CD4-positive, CD25-positive, alpha-beta regulatory T cell (primary cell): ENCODE measurements at regions not wholly inside any gene's neighbourhood (a gene's known extent, or its start where the extent isn't known, plus 50 kb on each side); places are given as distances from the start of the nearest gene placed in this dataset.
"Not testable (repeated sequence)": the region's sequence is repeated elsewhere in the genome, so short reads cannot be mapped to it uniquely, and the experiment has no call there.

Experiments
- ATAC-seq, 2 donors: fragments of 150-1000 bp; cut with Tn5 transposase; one replicate each; pipeline ENCODE4 v1.10.0; 2021; ENCODE audit warnings: low read depth in 2 of 2, moderate number of reproducible peaks in 2 of 2, moderate library complexity in 1 of 2
- DNase-seq, 3 donors: peaks; one replicate each; pipeline versions ENCODE4 v3.0.0 to v3.0.0-alpha.2; 2012 to 2022; ENCODE audit warnings: mixed read lengths in 1 of 3
- H3K27ac ChIP-seq: one replicate; pipeline ENCODE4 v1.7.0; 2013; ENCODE audit warnings: mild to moderate bottlenecking, low read length; ENCODE audit not compliant: insufficient read depth, poor library complexity, severe bottlenecking
- H3K27me3 ChIP-seq: one replicate; pipeline ENCODE4 v1.7.0; 2013; ENCODE audit warnings: low read length; ENCODE audit not compliant: control insufficient read depth, insufficient read depth
- H3K36me3 ChIP-seq: one replicate; pipeline ENCODE4 v1.7.0; 2013; ENCODE audit warnings: mild to moderate bottlenecking, low read length, moderate library complexity; ENCODE audit not compliant: control insufficient read depth, insufficient read depth
- H3K4me1 ChIP-seq: 2 replicates; pipeline ENCODE4 v1.7.0; 2013; ENCODE audit warnings: mild to moderate bottlenecking, low read length; ENCODE audit not compliant: insufficient read depth, control insufficient read depth, poor library complexity, severe bottlenecking
- H3K4me3 ChIP-seq: one replicate; pipeline ENCODE4 v1.7.0; 2013; ENCODE audit warnings: low read depth, mild to moderate bottlenecking, low read length, moderate library complexity
- H3K9me3 ChIP-seq, 2 experiments: 1 replicate in 1 of 2; 2 replicates in 1 of 2; pipeline ENCODE4 v1.7.0; 2013; ENCODE audit warnings: low read length in 2 of 2, mild to moderate bottlenecking in 1 of 2, moderate library complexity in 1 of 2; ENCODE audit not compliant: control insufficient read depth in 2 of 2
- H3K27ac Mint-ChIP-seq, 3 donors: one replicate each; pipeline ENCODE4 v1.8.0; 2020 to 2022; ENCODE audit warnings: mild to moderate bottlenecking in 3 of 3, mixed read lengths in 3 of 3, moderate library complexity in 2 of 3
- H3K27me3 Mint-ChIP-seq: one replicate; pipeline ENCODE4 v1.8.0; 2022; ENCODE audit warnings: mild to moderate bottlenecking, mixed read lengths
- H3K36me3 Mint-ChIP-seq: one replicate; pipeline ENCODE4 v1.8.0; 2020; ENCODE audit warnings: mixed read lengths
- H3K4me1 Mint-ChIP-seq, 4 donors: one replicate each; pipeline ENCODE4 v1.8.0; 2020 to 2022; ENCODE audit warnings: mixed read lengths in 4 of 4, mild to moderate bottlenecking in 1 of 4
- H3K4me3 Mint-ChIP-seq, 4 donors: one replicate each; pipeline ENCODE4 v1.8.0; 2020 to 2022; ENCODE audit warnings: mild to moderate bottlenecking in 4 of 4, mixed read lengths in 4 of 4, moderate library complexity in 3 of 4
- H3K9me3 Mint-ChIP-seq, 7 donors: one replicate each; pipeline ENCODE4 v1.8.0; 2020 to 2022; ENCODE audit warnings: mixed read lengths in 7 of 7, mild to moderate bottlenecking in 3 of 7, moderate library complexity in 2 of 7

DNA sequence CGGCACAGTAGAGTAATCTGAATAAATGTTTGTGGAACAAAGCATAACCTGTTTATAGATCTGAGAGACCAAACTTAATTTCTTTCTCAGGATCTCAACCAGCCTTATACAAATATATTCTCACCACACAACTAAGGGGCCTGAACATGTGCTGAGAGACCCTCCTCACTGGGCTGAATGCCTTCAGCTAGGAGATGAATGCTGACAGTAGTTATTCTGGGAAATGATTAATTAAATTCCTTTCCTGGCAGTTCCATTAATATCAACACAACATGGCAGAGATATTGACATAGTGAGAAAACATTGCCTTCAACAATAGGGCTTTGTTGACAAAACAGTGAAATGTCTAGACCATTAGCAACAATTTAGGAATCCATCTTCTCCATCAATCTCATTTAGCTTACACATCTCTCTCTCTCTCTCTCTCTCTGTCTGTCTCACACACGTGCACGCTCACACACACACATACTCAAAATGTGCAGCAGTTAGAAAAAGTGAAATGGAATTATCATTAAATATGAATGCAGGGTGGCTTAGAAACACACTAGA lies 780.8 kb upstream of the CDH8 start:
- no peaks in the 10 kb centered on the region for H3K27me3 ChIP-seq

DNA sequence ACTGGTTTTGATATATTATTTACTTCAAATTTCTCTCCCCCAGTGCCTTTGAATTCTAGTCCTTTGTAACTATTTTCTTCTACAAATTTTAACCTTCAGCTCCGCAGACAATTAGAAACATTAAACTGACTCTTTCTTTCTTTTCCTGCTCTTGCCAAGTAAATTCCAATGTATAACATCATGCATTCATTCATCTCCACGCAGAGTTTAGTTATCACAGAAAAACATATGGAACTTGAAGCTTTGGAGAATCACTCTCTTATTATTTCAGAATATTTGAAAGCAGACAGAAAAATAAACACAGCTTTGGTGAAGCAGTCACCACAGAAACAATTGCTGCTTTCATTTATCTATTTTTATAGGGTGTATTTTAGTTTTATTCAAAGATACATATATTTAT lies 778.7 kb upstream of the CDH8 start:
- ATAC-seq (no peak), DNase-seq (no peak)
- Histone ChIP-seq H3K4me3 (no peak overlapping the region), H3K9me3 (peaks cover 0 to 2% of the 10 kb centered on the region in 2 experiments), H3K4me1 (no peaks in the 10 kb centered on the region), H3K27ac (no peak overlapping the region), H3K36me3 (no peaks in the 10 kb centered on the region), H3K27me3 (no peaks in the 10 kb centered on the region)
- H3K4me3 Mint-ChIP-seq = no peak overlapping the region
- no peaks in the 10 kb centered on the region for H3K4me1 Mint-ChIP-seq
- H3K27me3 Mint-ChIP-seq = no peaks in the 10 kb centered on the region
- no peak overlapping the region for H3K27ac Mint-ChIP-seq
- no peaks in the 10 kb centered on the region for H3K36me3 Mint-ChIP-seq
- peaks cover 2 to 52% (median 11%) of the 10 kb centered on the region in 7 donors for H3K9me3 Mint-ChIP-seq

More for the DNA sequence above, 780.8 kb upstream of the CDH8 start:
- Histone ChIP-seq H3K4me3 (no peak overlapping the region), H3K9me3 (peaks cover 5 to 18% of the 10 kb centered on the region in 2 experiments), H3K27ac (no peak overlapping the region), H3K4me1 (no peaks in the 10 kb centered on the region), H3K36me3 (no peaks in the 10 kb centered on the region)
- Mint-ChIP-seq H3K27me3 (no peaks in the 10 kb centered on the region), H3K4me1 (no peaks in the 10 kb centered on the region), H3K4me3 (no peak overlapping the region), H3K9me3 (peaks cover 2 to 51% (median 11%) of the 10 kb centered on the region in 7 donors), H3K27ac (no peak overlapping the region), H3K36me3 (no peaks in the 10 kb centered on the region)
- ATAC-seq (no peak), DNase-seq (no peak)

- Histone ChIP-seq H3K4me1 (no peaks in the 10 kb centered on the region), H3K4me3 (no peak overlapping the region), H3K27ac (no peak overlapping the region), H3K9me3 (peaks cover 2 to 5% of the 10 kb centered on the region in 2 experiments), H3K27me3 (no peaks in the 10 kb centered on the region), H3K36me3 (no peaks in the 10 kb centered on the region)
- no peaks in the 10 kb centered on the region for H3K4me1 Mint-ChIP-seq
- no peak overlapping the region for H3K27ac Mint-ChIP-seq
- ATAC-seq (no peak), DNase-seq (no peak)
- no peaks in the 10 kb centered on the region for H3K27me3 Mint-ChIP-seq
- H3K36me3 Mint-ChIP-seq = no peaks in the 10 kb centered on the region
- H3K4me3 Mint-ChIP-seq = no peak overlapping the region
- H3K9me3 Mint-ChIP-seq = peaks cover 0 to 22% (median 7%) of the 10 kb centered on the region in 7 donors
These were observed 769.1 kb upstream of the CDH8 start for GRCh38 chr16:62805221-62805857.

DNA sequence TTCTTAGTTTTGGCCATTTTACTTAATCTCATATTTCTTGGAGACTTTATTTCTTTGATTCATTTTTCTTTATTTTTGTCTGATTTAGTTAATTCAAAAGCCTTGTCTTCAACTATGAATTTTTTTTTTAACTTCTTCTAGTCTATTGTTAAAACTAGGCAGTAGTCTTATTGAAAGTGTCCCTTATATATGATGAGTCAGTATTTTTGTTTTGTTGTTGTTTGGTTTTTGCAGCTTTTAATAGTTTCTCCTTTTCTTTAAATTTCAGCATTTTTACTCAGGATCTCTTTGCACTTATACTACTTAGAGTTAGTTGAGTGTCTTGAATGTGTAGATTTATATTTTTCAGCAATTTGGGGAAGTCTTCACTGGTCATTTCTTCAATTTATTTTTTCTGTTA lies 758.5 kb upstream of the CDH8 start:
- DNase-seq (no peak), ATAC-seq (no peak)
- H3K4me1 ChIP-seq = no peaks in the 10 kb centered on the region
- H3K4me1 Mint-ChIP-seq = no peaks in the 10 kb centered on the region
- peaks cover 3% of the 10 kb centered on the region for H3K36me3 Mint-ChIP-seq
- peaks cover 0 to 17% of the 10 kb centered on the region in 2 experiments for H3K9me3 ChIP-seq
- H3K36me3 ChIP-seq = no peaks in the 10 kb centered on the region
- no peaks in the 10 kb centered on the region for H3K27me3 Mint-ChIP-seq
- H3K27ac Mint-ChIP-seq = no peak overlapping the region
- H3K4me3 ChIP-seq = no peak overlapping the region
- peaks cover 4 to 46% (median 15%) of the 10 kb centered on the region in 7 donors for H3K9me3 Mint-ChIP-seq
- H3K4me3 Mint-ChIP-seq = no peak overlapping the region
- H3K27ac ChIP-seq = no peak overlapping the region
- H3K27me3 ChIP-seq = no peaks in the 10 kb centered on the region

GRCh38 chr16:62780081-62780480 lies 743.8 kb upstream of the CDH8 start:
- H3K9me3 Mint-ChIP-seq = peaks cover 5 to 32% (median 8%) of the 10 kb centered on the region in 7 donors
- H3K4me1 Mint-ChIP-seq, ATAC-seq, H3K27me3 ChIP-seq, H3K4me1 ChIP-seq, H3K36me3 Mint-ChIP-seq, H3K4me3 ChIP-seq, H3K27ac Mint-ChIP-seq, H3K4me3 Mint-ChIP-seq, DNase-seq, H3K27me3 Mint-ChIP-seq, H3K27ac ChIP-seq, H3K36me3 ChIP-seq, H3K9me3 ChIP-seq: not testable (repeated sequence)

DNA sequence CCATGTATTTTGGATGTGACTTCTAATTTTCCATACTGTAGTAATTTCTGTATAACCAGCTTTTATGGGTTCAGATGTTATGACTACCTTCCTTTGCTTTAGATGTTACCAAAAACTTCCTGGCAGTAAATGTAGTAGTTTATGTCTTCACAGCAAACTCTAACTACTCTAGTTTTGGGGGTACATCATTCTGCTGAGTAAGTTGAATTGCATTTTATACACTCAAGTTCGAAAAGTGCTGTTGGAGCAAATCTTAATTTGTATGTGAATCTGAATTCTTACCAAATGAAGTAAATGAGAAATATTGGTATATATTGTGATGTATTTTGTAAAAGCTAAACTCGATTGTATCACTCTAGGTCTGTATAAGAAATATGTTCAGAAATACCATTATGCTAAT lies 728.3 kb upstream of the CDH8 start:
- no peaks in the 10 kb centered on the region for H3K4me1 Mint-ChIP-seq

DNA sequence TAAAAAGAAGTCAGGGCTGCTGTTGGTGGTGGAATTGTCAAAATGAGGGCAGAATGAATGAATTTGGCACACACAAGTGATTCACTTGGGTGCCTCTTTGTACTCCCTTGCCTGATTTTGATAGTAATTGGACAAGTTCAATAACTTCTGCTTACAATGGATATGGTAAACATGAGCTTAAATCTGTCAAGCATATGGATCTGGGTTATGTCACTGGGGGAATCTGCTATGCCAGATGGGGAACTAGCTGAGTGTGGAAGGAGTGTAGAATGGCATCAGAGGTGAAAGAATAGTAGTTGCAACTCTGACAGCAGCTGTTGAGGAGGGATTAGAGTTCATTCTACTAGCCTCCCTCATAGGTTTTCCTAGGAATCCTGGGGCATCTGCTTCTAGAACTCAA lies 724.2 kb upstream of the CDH8 start:
- no peak for ATAC-seq
- H3K9me3 ChIP-seq = peaks cover 8 to 9% of the 10 kb centered on the region in 2 experiments
- H3K36me3 ChIP-seq = no peaks in the 10 kb centered on the region
- no peaks in the 10 kb centered on the region for H3K4me1 Mint-ChIP-seq
- H3K27ac ChIP-seq = no peak overlapping the region
- no peak overlapping the region for H3K27ac Mint-ChIP-seq
- no peak for DNase-seq
- H3K27me3 Mint-ChIP-seq = no peaks in the 10 kb centered on the region
- H3K9me3 Mint-ChIP-seq = peaks cover 0 to 28% (median 9%) of the 10 kb centered on the region in 7 donors
- no peaks in the 10 kb centered on the region for H3K36me3 Mint-ChIP-seq
- H3K4me1 ChIP-seq = no peaks in the 10 kb centered on the region
- no peak overlapping the region for H3K4me3 Mint-ChIP-seq
- no peaks in the 10 kb centered on the region for H3K27me3 ChIP-seq
- no peak overlapping the region for H3K4me3 ChIP-seq

More for the DNA sequence above, 728.3 kb upstream of the CDH8 start:
- Histone ChIP-seq H3K27ac (no peak overlapping the region), H3K36me3 (no peaks in the 10 kb centered on the region), H3K4me3 (no peak overlapping the region), H3K9me3 (peaks cover 0 to 12% of the 10 kb centered on the region in 2 experiments), H3K27me3 (no peaks in the 10 kb centered on the region), H3K4me1 (no peaks in the 10 kb centered on the region)
- H3K36me3 Mint-ChIP-seq = no peaks in the 10 kb centered on the region
- ATAC-seq (no peak), DNase-seq (no peak)
- no peaks in the 10 kb centered on the region for H3K27me3 Mint-ChIP-seq
- H3K27ac Mint-ChIP-seq = no peak overlapping the region
- no peak overlapping the region for H3K4me3 Mint-ChIP-seq
- H3K9me3 Mint-ChIP-seq = peaks cover 4 to 39% (median 12%) of the 10 kb centered on the region in 7 donors

DNA sequence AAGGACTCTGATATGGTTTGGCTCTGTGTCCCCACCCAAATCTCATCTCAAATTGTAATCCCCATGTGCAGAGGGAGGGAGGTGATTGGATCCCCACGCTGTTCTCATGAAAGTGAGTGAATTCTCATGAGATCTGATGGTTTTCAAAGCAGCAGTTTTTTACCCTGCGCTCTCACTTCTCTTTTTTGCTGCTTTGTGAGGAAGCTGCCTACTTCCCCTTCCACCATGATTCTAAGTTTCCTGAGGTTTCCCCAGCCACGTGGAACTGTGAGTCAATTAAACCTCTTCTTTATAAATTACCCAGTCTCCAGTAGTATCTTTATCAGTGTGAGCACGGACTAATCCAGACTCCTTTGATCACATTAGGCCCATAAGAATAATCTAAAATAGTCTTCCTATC lies 719.7 kb upstream of the CDH8 start:
- Histone ChIP-seq H3K9me3 (peaks cover 0 to 12% of the 10 kb centered on the region in 2 experiments), H3K4me1 (no peaks in the 10 kb centered on the region), H3K36me3 (no peaks in the 10 kb centered on the region), H3K27ac (no peak overlapping the region), H3K27me3 (no peaks in the 10 kb centered on the region), H3K4me3 (no peak overlapping the region)
- H3K36me3 Mint-ChIP-seq = no peaks in the 10 kb centered on the region
- H3K4me3 Mint-ChIP-seq = no peak overlapping the region
- DNase-seq = no peak
- ATAC-seq = no peak
- no peaks in the 10 kb centered on the region for H3K4me1 Mint-ChIP-seq
- H3K27ac Mint-ChIP-seq = no peak overlapping the region
- H3K9me3 Mint-ChIP-seq = peaks cover 3 to 25% (median 10%) of the 10 kb centered on the region in 7 donors
- no peaks in the 10 kb centered on the region for H3K27me3 Mint-ChIP-seq
